Lower lobe of right lung (tissue), 2 donors: ENCODE measurements at regions not wholly inside any gene's neighbourhood (a gene's known extent, or its start where the extent isn't known, plus 50 kb on each side); places are given as distances from the start of the nearest gene placed in this dataset.

Source experiments
- ATAC-seq, 2 donors: fragments of 200-7000 bp; cut with Tn5 transposase; one replicate each; pipeline ENCODE4 v1.9.1; 2020 to 2022; ENCODE audit warnings: mild to moderate bottlenecking in 2 of 2, moderate library complexity in 2 of 2
- DNase-seq: peaks from one replicate; pipeline ENCODE4 v3.0.0-alpha.2; 2020
- H3K27ac ChIP-seq: fragments of 200-600 bp; one replicate; pipeline ENCODE4 v1.8.0; 2022
- H3K27me3 ChIP-seq: fragments of 200-600 bp; one replicate; pipeline ENCODE4 v1.8.0; 2022; ENCODE audit warnings: low read depth
- H3K36me3 ChIP-seq: fragments of 200-600 bp; one replicate; pipeline ENCODE4 v1.8.0; 2022; ENCODE audit warnings: mild to moderate bottlenecking
- H3K4me1 ChIP-seq: fragments of 200-600 bp; one replicate; pipeline ENCODE4 v1.8.0; 2022
- H3K4me3 ChIP-seq: fragments of 200-600 bp; one replicate; pipeline ENCODE4 v1.8.0; 2022; ENCODE audit warnings: mild to moderate bottlenecking
- H3K9me3 ChIP-seq: fragments of 200-600 bp; one replicate; pipeline ENCODE4 v1.8.0; 2022
- CTCF ChIP-seq: fragments of 200-600 bp; IDR thresholded peaks from one replicate; pipeline ENCODE4 v1.8.0; 2022; ENCODE audit warnings: antibody characterized with exemption, mild to moderate bottlenecking
- intact Hi-C: fragments of 100-400 bp; cut with DNase I; formaldehyde crosslinking; loops from one replicate; pipeline ENCODE4 v1.11.0; 2022
- donor health status: DM: no; HTN: yes; CAD: no; lungs with severe emphysema.

DNA sequence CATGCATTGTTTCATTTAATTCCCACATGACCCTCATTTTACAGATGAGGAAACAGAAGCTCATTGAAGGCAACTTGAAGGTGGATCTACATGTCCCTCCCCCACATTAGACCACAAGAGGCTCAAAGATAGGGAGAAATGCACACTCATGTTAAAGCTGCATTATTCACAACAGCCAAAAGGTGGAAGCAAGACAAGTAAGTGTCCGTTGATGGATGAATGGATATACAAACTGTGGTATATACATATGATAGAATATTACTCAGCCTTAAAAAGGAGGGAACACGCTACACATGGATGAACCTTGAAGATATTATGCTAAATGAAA lies 149.7 kb upstream of the JUN start:
- H3K27ac ChIP-seq = peak overlapping the region; percentile 62
- H3K36me3 ChIP-seq = no peaks in the 10 kb centered on the region
- H3K4me1 ChIP-seq = peaks cover 19% of the 10 kb centered on the region
- no peak overlapping the region for H3K4me3 ChIP-seq
- no peak for TF ChIP-seq CTCF
- intact Hi-C loops = no loop called here
- H3K9me3 ChIP-seq = no peaks in the 10 kb centered on the region
- no peaks in the 10 kb centered on the region for H3K27me3 ChIP-seq
- DNase-seq (no peak), ATAC-seq (no peak)

DNA sequence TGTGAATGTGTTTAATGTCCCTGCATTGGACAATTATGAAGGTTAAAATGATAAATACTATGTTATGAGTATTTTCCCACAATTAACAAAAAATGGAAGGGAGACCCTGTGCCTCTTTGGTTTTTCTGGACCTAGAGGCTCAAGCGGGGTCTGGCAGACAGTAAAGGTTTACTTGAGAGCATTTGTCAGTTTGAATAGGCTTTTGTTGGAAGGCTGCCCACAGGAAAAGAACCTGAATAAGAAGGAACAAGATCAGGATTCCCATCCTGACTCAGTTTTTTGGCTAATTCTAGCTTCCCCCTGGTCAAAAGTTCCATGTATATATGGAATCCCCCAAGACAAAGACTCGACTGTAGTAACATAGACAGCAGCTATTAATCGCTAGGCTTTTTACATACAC lies 150.9 kb upstream of the JUN start:
- TF ChIP-seq CTCF = no peak
- peaks cover 19% of the 10 kb centered on the region for H3K4me1 ChIP-seq
- H3K9me3 ChIP-seq = no peaks in the 10 kb centered on the region
- no peak overlapping the region for H3K4me3 ChIP-seq
- DNase-seq = no peak
- H3K27ac ChIP-seq = no peak overlapping the region
- ATAC-seq = no peak
- no peaks in the 10 kb centered on the region for H3K27me3 ChIP-seq
- intact Hi-C loops = no loop called here
- no peaks in the 10 kb centered on the region for H3K36me3 ChIP-seq

DNA sequence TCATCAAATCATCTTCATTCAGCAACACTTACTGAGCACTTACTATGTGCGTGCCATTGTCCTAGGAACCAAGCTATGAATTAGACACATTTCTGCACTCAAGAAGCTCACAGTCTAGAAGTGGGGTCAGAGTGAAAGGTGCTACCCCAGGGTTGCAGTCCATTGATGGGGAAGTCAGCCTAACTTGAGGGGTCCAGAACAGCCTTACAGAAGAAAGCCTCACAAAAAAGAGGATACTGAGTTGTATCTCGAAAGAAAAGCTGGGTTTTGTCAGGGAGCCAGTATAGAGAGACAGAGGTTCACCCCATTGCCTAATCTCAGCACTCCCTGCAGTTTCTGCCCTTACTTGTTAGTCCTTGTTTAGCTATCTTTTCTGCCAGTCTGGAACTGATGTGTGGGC lies 153.1 kb upstream of the JUN start:
- intact Hi-C loops = no loop called here
- Histone ChIP-seq H3K9me3 (no peaks in the 10 kb centered on the region), H3K27ac (no peak overlapping the region), H3K4me1 (peaks cover 26% of the 10 kb centered on the region), H3K4me3 (no peak overlapping the region), H3K36me3 (no peaks in the 10 kb centered on the region), H3K27me3 (no peaks in the 10 kb centered on the region)
- DNase-seq (no peak), ATAC-seq (no peak)
- TF ChIP-seq CTCF = no peak

- no peak for TF ChIP-seq CTCF
- no peaks in the 10 kb centered on the region for H3K27me3 ChIP-seq
- H3K9me3 ChIP-seq = no peaks in the 10 kb centered on the region
- ATAC-seq (no peak), DNase-seq (no peak)
- H3K4me3 ChIP-seq = no peak overlapping the region
- H3K36me3 ChIP-seq = no peaks in the 10 kb centered on the region
- H3K27ac ChIP-seq = no peak overlapping the region
- peaks cover 24% of the 10 kb centered on the region for H3K4me1 ChIP-seq
- intact Hi-C loops = no loop called here
Observed at GRCh38 chr1:58939146-58939545, 155.3 kb upstream of the JUN start.

DNA sequence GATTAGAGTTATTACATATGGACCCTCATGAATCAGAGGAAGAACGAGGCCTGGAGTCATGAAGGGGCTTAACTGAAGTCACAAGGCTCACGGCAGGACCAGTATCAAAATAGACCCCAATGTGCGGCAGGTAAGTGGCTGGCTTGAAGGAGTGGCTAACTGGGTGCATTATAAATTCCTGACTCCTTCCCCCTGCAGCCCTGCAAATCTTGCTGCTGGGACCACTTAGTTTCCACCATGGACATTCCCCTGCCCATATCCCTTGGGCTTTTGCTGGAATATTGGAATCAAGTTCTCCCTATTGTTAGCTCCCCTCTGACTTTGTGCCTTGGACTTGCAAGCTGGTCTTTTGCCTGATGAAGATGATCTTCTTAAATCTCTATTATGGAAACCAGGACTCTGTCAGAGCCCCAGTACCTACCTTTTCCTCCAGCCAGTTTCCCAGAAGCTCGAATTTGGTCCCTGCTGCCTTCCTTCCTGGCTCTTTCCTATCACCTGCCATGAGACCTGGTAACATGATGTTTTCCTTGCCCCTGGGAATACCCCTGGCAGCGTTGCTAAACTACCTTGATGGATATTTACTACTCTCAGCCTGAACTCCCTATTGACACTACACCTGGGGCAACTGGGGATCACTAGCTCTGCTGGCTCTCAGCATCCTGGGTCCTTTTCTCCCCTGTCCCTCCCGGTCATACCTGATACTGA lies 156.0 kb upstream of the JUN start:
- TF ChIP-seq CTCF = no peak
- Histone ChIP-seq H3K4me3 (no peak overlapping the region), H3K27me3 (no peaks in the 10 kb centered on the region), H3K27ac (no peak overlapping the region), H3K36me3 (no peaks in the 10 kb centered on the region), H3K9me3 (no peaks in the 10 kb centered on the region), H3K4me1 (peaks cover 24% of the 10 kb centered on the region)
- ATAC-seq (no peak), DNase-seq (no peak)
- intact Hi-C loops = no loop called here
